ENCODE measurements at regions not wholly inside any gene's neighbourhood (a gene's known extent, or its start where the extent isn't known, plus 50 kb on each side); places are given as distances from the start of the nearest gene placed in this dataset.

DNA sequence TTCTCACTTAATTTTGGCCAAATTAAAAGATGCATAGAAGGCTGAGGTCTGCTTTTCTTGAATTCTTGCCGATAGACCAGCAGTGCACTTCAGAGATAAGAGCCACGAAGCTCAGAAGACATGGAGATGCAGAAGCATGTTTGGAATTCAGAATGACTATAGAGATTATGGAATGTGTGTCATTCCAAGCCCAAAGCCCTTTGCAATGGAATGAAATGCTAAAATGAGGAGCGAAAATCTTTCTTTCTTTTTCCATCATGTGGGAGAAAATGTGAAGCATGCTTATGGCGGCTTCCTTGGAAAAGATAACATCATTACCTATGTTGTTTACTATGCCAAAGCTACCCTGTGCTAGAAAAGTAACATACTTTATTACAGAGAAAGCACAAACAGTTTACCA lies 257.0 kb upstream of the RNF32 start:
- peaks cover 2% of the 10 kb centered on the region for H3K27me3 ChIP-seq (ENCODE audit: insufficient read depth, poor library complexity, severe bottlenecking)
- no peak for DNase-seq (ENCODE audit: low read depth in 1 of 2, low spot score in 1 of 2)
- no peak overlapping the region for H3K4me3 ChIP-seq (replicated peaks; ENCODE audit: insufficient read depth, low read length)
- TF ChIP-seq, protein P1, sequence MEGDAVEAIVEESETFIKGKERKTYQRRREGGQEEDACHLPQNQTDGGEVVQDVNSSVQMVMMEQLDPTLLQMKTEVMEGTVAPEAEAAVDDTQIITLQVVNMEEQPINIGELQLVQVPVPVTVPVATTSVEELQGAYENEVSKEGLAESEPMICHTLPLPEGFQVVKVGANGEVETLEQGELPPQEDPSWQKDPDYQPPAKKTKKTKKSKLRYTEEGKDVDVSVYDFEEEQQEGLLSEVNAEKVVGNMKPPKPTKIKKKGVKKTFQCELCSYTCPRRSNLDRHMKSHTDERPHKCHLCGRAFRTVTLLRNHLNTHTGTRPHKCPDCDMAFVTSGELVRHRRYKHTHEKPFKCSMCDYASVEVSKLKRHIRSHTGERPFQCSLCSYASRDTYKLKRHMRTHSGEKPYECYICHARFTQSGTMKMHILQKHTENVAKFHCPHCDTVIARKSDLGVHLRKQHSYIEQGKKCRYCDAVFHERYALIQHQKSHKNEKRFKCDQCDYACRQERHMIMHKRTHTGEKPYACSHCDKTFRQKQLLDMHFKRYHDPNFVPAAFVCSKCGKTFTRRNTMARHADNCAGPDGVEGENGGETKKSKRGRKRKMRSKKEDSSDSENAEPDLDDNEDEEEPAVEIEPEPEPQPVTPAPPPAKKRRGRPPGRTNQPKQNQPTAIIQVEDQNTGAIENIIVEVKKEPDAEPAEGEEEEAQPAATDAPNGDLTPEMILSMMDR (IDR thresholded peaks at IDR 0.05; ENCODE audit: insufficient read depth, low read length): no peak
- no peak for TF ChIP-seq POLR2AphosphoS5 (IDR thresholded peaks at IDR 0.05; ENCODE audit: low read depth)
- no peak for TF ChIP-seq GABPA (IDR thresholded peaks at IDR 0.05; ENCODE audit: low read depth)
- TF ChIP-seq, protein P2, sequence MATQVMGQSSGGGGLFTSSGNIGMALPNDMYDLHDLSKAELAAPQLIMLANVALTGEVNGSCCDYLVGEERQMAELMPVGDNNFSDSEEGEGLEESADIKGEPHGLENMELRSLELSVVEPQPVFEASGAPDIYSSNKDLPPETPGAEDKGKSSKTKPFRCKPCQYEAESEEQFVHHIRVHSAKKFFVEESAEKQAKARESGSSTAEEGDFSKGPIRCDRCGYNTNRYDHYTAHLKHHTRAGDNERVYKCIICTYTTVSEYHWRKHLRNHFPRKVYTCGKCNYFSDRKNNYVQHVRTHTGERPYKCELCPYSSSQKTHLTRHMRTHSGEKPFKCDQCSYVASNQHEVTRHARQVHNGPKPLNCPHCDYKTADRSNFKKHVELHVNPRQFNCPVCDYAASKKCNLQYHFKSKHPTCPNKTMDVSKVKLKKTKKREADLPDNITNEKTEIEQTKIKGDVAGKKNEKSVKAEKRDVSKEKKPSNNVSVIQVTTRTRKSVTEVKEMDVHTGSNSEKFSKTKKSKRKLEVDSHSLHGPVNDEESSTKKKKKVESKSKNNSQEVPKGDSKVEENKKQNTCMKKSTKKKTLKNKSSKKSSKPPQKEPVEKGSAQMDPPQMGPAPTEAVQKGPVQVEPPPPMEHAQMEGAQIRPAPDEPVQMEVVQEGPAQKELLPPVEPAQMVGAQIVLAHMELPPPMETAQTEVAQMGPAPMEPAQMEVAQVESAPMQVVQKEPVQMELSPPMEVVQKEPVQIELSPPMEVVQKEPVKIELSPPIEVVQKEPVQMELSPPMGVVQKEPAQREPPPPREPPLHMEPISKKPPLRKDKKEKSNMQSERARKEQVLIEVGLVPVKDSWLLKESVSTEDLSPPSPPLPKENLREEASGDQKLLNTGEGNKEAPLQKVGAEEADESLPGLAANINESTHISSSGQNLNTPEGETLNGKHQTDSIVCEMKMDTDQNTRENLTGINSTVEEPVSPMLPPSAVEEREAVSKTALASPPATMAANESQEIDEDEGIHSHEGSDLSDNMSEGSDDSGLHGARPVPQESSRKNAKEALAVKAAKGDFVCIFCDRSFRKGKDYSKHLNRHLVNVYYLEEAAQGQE (IDR thresholded peaks at IDR 0.05; ENCODE audit: insufficient replicate concordance, low read depth): no peak
- no peak for TF ChIP-seq SPI1 (IDR thresholded peaks at IDR 0.05; ENCODE audit: borderline replicate concordance, low read depth)
- no peak overlapping the region for H3K27ac ChIP-seq (replicated peaks)

DNA sequence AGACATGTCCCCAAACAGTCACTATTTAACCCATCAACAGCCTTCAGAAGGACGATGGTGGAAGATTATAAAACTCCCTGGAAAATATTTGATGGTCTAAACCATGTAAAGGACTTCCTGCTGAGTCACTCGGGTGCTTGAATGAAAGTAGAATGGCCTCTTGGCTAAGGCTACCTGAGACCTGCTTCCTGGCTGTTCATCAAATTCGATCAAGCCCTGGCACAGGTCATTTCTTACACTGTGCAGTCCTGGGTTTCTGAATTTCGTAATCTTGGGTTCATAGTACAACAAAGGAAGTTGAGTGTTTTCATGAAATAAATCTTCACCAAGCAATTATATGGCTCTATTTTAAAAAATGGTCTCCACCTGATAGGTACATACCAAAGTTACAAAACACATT lies 260.3 kb upstream of the RNF32 start:
- Histone ChIP-seq H3K27ac (replicated peaks) (no peak overlapping the region), H3K27me3 (ENCODE audit: insufficient read depth, poor library complexity, severe bottlenecking) (peaks cover 2% of the 10 kb centered on the region), H3K4me3 (replicated peaks; ENCODE audit: insufficient read depth, low read length) (no peak overlapping the region)
- TF ChIP-seq, protein P1 (IDR thresholded peaks at IDR 0.05; ENCODE audit: insufficient read depth, low read length): no peak
- no peak for TF ChIP-seq GABPA (IDR thresholded peaks at IDR 0.05; ENCODE audit: low read depth)
- no peak for TF ChIP-seq SPI1 (IDR thresholded peaks at IDR 0.05; ENCODE audit: borderline replicate concordance, low read depth)
- TF ChIP-seq, protein P2 (IDR thresholded peaks at IDR 0.05; ENCODE audit: insufficient replicate concordance, low read depth): no peak
- TF ChIP-seq POLR2AphosphoS5 (IDR thresholded peaks at IDR 0.05; ENCODE audit: low read depth): no peak
- DNase-seq (ENCODE audit: low read depth in 1 of 2, low spot score in 1 of 2): no peak

DNA sequence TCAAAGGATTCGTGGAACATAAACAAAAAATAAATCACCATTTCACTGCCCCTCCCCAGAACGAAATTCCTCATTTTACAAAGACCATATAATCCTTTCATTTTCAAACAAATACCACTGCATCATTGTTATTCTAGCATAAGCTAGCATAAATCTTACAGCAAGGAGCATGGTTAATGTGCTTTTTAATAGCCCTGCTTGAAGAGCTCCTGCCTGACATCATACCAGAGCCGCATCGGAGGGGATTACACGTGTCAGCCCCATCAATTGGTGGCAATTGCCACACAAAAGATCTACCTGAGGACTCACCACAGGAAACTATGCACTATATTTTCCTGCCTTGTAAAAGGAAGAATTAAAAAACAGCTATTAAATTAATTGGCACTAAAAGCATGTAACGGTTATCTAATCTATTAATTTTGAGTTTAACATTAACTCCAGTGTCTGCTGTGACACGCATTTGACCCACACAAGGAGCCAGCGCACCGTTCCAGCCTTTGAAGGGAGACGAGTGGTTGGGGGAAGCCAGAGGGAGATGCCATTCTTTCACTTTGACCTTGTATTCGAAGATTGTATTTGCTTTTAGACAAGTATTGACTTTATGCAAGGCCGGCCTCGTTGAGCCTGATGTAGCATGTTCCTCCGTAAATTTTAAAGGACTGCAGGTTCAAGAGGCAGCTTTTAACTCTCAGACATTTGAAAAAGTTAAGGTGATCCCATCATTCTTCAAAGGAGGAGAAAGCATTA lies 261.1 kb upstream of the RNF32 start:
- peaks cover 2% of the 10 kb centered on the region for H3K27me3 ChIP-seq (ENCODE audit: insufficient read depth, poor library complexity, severe bottlenecking)
- TF ChIP-seq, protein P1 (IDR thresholded peaks at IDR 0.05; ENCODE audit: insufficient read depth, low read length): no peak
- TF ChIP-seq SPI1 (IDR thresholded peaks at IDR 0.05; ENCODE audit: borderline replicate concordance, low read depth): no peak
- TF ChIP-seq, protein P2 (IDR thresholded peaks at IDR 0.05; ENCODE audit: insufficient replicate concordance, low read depth): no peak
- TF ChIP-seq POLR2AphosphoS5 (IDR thresholded peaks at IDR 0.05; ENCODE audit: low read depth): no peak
- no peak for TF ChIP-seq GABPA (IDR thresholded peaks at IDR 0.05; ENCODE audit: low read depth)
- H3K4me3 ChIP-seq (replicated peaks; ENCODE audit: insufficient read depth, low read length): no peak overlapping the region
- no peak overlapping the region for H3K27ac ChIP-seq (replicated peaks)
- DNase-seq (ENCODE audit: low read depth in 1 of 2, low spot score in 1 of 2): no peak
